ENCODE measurements at regions not wholly inside any gene's neighbourhood (a gene's known extent, or its start where the extent isn't known, plus 50 kb on each side); places are given as distances from the start of the nearest gene placed in this dataset.

DNA sequence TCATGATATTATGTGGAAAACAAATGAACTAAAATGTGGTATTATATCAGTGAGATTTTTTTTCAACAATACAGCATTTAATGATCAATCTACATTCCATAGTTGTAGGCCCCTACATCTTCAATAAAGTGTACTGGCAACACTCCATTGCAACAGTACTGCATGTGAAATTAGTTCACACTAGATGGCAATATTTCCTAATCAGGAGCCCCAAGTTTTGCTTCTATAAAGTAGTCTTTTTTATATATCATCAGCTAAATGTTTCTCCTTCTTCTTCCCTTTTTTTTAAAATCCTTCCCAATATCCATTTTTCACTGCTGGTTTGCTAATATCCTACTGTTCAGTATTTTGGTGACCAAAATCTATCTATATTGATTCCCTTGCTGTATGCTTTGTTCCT lies 528.3 kb upstream of the ATXN8OS start:
- in situ Hi-C loops (cut with HindIII; ENCODE audit: low sequenced_read_pairs) = no loop called here

- in situ Hi-C loops (cut with HindIII; ENCODE audit: low sequenced_read_pairs) = no loop called here
Observed at GRCh38 chr13:69571606-69572323, 535.9 kb upstream of the ATXN8OS start.

GRCh38 chr13:69567514-69567913 lies 540.1 kb upstream of the ATXN8OS start:
- in situ Hi-C loops (cut with HindIII; ENCODE audit: low sequenced_read_pairs) = no loop called here

DNA sequence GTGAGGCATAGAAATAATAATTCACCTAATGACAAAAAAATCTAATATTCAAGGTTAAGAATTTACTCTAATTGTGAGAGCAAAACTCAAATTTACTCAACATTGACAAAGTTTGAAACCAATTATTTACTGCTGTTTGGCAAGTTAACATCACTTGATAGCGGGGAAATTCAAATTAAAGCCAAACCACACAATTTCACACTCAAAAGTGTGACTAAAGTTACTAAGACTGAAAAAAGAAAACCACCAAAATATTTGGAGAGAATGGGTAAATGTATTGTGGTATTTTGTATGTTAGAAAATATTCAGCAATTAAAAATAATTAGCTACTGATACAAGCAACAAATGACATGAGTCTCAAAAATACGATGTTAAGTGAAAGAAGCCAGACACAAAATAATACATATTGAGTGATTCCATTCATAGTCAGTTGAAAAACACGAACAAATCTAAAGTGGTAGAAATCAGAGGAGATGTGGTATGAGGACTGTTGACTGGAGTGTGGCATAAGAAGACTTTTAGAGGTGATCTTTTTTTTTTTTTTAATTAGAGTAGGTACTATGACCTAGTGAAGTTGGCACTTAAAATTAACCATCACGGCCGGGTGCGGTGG lies 541.4 kb upstream of the ATXN8OS start:
- in situ Hi-C loops (cut with HindIII; ENCODE audit: low sequenced_read_pairs) = no loop called here

- in situ Hi-C loops (cut with HindIII; ENCODE audit: low sequenced_read_pairs) = no loop called here
Observed at GRCh38 chr13:69565334-69565733, 542.3 kb upstream of the ATXN8OS start.

- in situ Hi-C loops (cut with HindIII; ENCODE audit: low sequenced_read_pairs) = no loop called here
Observed at GRCh38 chr13:69556540-69557196, 551.0 kb upstream of the ATXN8OS start.

DNA sequence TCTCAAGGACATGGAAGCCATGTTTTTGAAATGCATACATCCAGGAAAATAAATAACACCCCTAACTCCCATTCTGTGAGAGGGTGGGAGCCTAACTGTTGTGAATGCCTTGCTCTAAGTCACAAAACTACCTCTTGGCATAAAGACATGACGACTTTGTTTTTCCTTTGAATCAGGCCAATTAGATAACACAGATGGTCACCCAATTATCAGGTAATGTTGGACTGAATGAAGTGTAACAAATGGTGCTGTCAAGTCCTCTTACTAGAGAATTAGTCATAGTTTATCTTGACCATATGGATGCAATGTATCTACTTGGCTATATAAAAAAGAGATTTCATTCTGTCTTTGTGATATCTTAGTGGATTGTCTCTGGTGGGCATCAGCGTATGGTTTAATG lies 553.6 kb upstream of the ATXN8OS start:
- in situ Hi-C loops (cut with HindIII; ENCODE audit: low sequenced_read_pairs) = no loop called here

DNA sequence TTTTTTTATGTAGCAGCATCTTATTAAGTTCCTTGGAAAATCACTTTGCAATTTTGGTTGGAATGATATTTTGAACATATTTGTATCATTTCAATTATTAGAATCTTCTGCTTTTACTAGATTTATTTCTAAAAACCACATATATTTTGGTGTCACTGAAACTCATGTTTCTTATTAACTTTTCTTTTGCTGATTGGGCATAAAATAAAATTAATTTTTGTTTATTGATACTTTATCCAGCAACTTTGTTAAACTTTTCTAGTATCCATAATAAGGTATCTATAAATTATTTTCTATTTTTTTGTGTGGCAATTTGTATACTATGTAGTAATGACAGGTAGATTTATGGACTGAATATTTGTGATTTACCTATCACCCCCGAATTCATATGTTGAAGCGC lies 556.4 kb upstream of the ATXN8OS start:
- in situ Hi-C loops (cut with HindIII; ENCODE audit: low sequenced_read_pairs) = no loop called here

DNA sequence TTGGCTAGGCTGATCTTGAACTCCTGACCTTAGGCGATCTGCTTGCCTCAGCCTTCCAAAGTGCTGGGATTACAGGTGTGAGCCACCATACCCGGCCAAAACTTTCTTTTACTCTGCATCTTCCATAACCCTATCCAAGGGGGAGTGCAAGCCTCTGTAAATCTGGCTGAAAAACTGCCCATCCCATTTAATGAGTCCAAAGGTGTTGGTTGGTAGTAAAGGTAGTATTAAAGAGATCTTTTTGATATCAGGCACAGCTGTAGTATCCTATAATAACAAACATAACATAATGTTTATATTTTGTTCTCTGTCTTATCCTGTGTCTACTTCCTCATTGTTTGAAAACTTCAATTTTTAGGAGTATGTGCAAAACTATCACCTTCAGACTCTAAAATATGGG lies 559.8 kb upstream of the ATXN8OS start:
- in situ Hi-C loops (cut with HindIII; ENCODE audit: low sequenced_read_pairs) = no loop called here

DNA sequence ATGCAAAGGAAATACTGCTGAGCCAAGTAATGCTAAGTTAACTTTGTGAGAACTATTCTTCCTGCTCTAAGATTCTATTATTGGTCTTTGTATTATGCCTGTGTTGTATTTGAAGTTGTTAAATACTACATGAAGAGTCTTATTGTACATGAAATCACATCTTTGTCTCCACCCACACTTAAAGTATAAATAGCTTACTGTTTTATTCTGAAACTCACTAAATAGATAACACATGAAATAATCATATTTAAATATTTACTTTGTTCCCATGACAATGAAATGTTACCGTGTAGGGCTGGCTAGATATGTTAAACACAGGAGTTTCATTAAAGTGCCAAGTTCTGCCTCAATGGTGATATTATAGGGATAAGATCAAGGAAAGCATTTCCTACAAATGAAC lies 562.1 kb upstream of the ATXN8OS start:
- in situ Hi-C loops (cut with HindIII; ENCODE audit: low sequenced_read_pairs) = no loop called here

GRCh38 chr13:69524459-69525150 lies 583.0 kb upstream of the ATXN8OS start:
- in situ Hi-C loops (cut with HindIII; ENCODE audit: low sequenced_read_pairs) = no loop called here

DNA sequence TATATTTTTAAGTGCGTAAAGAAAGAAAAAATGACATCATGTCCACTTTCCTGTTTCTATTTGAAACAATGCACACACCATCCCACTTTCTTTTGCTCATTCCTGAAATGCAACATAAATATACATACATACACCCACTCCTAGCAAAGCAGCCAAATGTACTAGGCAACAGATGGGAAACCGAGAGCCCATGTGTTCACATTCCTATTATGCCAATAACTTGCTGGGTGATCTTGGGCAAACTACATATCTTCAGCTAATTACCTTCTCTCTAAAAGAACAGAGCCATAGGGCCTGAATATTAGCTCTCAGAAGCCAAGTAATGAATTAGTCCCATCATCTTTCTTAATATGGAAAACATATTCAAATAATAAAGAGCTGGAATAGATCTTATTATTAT lies 610.6 kb upstream of the ATXN8OS start:
- in situ Hi-C loops (cut with HindIII; ENCODE audit: low sequenced_read_pairs) = no loop called here

- in situ Hi-C loops (cut with HindIII; ENCODE audit: low sequenced_read_pairs) = no loop called here
Observed at GRCh38 chr13:69495096-69495495, 612.5 kb upstream of the ATXN8OS start.

- in situ Hi-C loops (cut with HindIII; ENCODE audit: low sequenced_read_pairs) = no loop called here
Observed at GRCh38 chr13:69487576-69487975, 620.0 kb upstream of the ATXN8OS start.

DNA sequence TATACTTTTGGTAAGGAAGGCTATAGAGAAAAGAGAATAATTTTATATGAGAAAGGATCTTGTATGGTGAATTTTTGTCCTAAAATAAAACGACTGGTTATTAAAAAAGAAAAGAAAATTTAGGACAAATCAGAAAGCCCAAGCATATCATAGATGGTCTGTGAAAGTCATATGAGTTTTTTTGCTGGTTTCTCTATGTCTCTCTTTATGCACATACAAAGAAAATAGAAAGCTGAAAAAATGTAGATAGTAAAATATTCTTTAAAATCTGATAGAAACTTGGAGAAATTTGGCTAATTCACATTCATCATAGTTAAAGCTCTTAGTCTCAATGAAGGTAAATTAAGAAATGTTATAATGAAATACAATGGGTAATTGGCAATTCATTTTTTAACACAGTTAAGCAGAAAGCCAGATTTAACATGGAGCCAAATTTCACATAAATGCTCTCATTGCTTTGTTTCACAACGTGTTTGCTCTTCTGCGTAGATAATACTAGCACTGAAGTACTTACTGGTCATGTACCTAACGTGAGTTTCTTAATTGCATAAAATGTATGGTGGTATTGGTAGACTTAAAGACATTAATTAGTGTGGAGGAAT lies 621.5 kb upstream of the ATXN8OS start:
- in situ Hi-C loops (cut with HindIII; ENCODE audit: low sequenced_read_pairs) = no loop called here

- in situ Hi-C loops (cut with HindIII; ENCODE audit: low sequenced_read_pairs) = no loop called here
Observed at GRCh38 chr13:69477451-69477850, 630.2 kb upstream of the ATXN8OS start.

DNA sequence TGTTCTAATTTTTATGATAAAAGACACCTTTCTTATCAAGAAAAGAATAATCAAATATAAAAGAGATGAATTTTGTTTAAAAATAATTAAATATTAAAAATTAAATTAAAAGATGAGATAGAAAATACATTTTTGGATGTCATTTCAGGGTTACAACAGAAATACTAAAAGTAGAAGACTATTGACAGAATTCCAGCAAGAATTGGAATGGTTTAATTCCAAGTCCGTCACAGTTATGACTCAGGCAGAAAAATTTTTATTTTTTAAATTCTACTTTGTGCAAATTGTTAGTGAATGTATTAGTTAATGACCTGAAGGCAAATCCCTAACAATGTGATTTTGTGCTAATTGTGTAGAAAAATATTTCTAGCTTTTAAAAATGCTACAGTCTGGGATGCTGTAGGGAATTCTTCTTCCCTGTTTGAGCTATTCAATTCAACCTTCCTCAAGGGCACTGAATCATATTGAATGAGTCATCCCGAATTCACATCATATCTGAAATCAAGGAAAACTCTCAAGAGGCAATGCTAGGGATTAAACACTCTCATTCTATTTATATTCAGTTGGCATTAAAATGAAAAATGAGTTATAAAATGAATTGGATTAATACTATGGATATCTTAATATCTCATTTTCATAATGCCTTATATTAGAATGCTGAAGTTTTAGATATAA lies 633.5 kb upstream of the ATXN8OS start:
- in situ Hi-C loops (cut with HindIII; ENCODE audit: low sequenced_read_pairs) = no loop called here

GRCh38 chr13:69468624-69469023 lies 639.0 kb upstream of the ATXN8OS start:
- in situ Hi-C loops (cut with HindIII; ENCODE audit: low sequenced_read_pairs) = no loop called here

GRCh38 chr13:69461397-69461796 lies 646.2 kb upstream of the ATXN8OS start:
- in situ Hi-C loops (cut with HindIII; ENCODE audit: low sequenced_read_pairs) = no loop called here

GRCh38 chr13:69459346-69459745 lies 648.3 kb upstream of the ATXN8OS start:
- in situ Hi-C loops (cut with HindIII; ENCODE audit: low sequenced_read_pairs) = no loop called here

GRCh38 chr13:69458013-69458412 lies 649.6 kb upstream of the ATXN8OS start:
- in situ Hi-C loops (cut with HindIII; ENCODE audit: low sequenced_read_pairs) = no loop called here

Measured in endothelial cell of hepatic sinusoid (primary cell).